ENCODE measurements at regions not wholly inside any gene's neighbourhood (a gene's known extent, or its start where the extent isn't known, plus 50 kb on each side); places are given as distances from the start of the nearest gene placed in this dataset.
"Not testable (repeated sequence)": the region's sequence is repeated elsewhere in the genome, so short reads cannot be mapped to it uniquely, and the experiment has no call there.

DNA sequence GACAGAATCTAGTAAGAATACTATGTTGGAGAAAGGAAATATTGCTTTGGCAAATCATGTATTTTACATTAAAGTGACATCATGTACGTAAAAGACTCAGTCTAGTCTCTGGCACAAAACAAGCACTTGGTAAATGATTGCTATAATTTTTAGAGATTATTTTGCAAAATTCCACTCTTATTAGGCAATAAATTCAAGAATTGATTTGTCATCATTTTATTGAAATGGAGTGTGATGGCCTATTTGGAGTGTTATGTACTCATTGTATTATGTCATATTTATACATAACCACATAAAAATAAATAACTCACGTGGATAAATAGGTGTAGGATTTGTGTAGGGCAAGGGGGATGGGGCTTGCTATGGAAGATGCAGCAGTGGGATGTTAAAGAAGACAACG, 70.0 kb upstream of the FYN start:
- Histone ChIP-seq H3K36me3 (ENCODE audit: control insufficient read depth, insufficient read depth, low read length) (no peaks in the 10 kb centered on the region), H3K27me3 (ENCODE audit: control insufficient read depth, insufficient read depth, low read length) (no peaks in the 10 kb centered on the region), H3K9me3 (ENCODE audit: control insufficient read depth, insufficient read depth, low read length) (no peaks in the 10 kb centered on the region), H3K4me3 (ENCODE audit: low read length) (no peak overlapping the region), H3K4me1 (ENCODE audit: control insufficient read depth, insufficient read depth, low read length) (no peaks in the 10 kb centered on the region), H3K27ac (ENCODE audit: low read length) (no peak overlapping the region)
- no CpG with 5 or more reads among the region's 3 CpGs for WGBS (ENCODE audit: insufficient coverage, insufficient read length)
- no peak for DNase-seq (ENCODE audit: low read depth, low spot score)

DNA sequence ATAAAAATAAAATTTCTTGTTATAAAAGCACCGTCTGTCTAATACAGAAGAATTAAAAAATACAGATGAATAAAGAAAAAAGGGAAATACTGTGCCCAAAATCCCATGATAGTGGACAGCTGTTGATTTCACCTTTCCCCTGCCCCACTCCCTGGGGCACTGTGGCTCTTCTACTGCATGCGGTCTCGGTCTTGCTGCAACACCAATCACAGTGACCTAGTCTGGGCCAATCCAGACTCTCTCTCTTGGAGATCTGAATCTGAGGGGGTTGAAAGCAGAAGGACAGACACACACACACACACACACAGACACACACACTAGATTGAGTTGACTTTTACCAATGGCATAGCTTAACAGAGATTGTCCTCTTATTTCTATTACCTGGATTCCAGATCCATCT, 70.5 kb upstream of the FYN start:
- Histone ChIP-seq H3K4me3 (ENCODE audit: low read length) (no peak overlapping the region), H3K27ac (ENCODE audit: low read length) (no peak overlapping the region), H3K27me3 (ENCODE audit: control insufficient read depth, insufficient read depth, low read length) (no peaks in the 10 kb centered on the region), H3K9me3 (ENCODE audit: control insufficient read depth, insufficient read depth, low read length) (no peaks in the 10 kb centered on the region), H3K4me1 (ENCODE audit: control insufficient read depth, insufficient read depth, low read length) (no peaks in the 10 kb centered on the region), H3K36me3 (ENCODE audit: control insufficient read depth, insufficient read depth, low read length) (no peaks in the 10 kb centered on the region)
- no peak for DNase-seq (ENCODE audit: low read depth, low spot score)
- WGBS (ENCODE audit: insufficient coverage, insufficient read length) = no CpG with 5 or more reads among the region's 3 CpGs

DNA sequence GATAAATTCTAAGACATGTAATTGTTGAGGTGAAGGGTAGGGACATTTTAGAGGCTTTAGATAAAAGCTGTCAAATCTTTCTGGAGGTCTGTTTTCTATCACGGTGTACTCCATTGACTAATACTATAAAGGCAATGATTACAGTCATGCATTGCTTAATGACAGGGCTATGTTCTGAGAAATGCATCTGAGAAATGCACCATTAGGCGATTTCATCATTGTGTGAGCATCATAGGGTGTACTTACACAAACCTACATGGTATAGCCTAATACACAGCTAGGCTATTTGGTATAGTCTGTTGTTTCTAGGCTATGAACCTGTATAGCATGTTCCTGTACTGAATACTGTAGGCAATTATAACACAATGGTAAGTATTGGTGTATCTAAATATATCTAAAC, 71.3 kb upstream of the FYN start:
- Histone ChIP-seq H3K27me3 (ENCODE audit: control insufficient read depth, insufficient read depth, low read length) (no peaks in the 10 kb centered on the region), H3K36me3 (ENCODE audit: control insufficient read depth, insufficient read depth, low read length) (no peaks in the 10 kb centered on the region), H3K27ac (ENCODE audit: low read length) (no peak overlapping the region), H3K4me1 (ENCODE audit: control insufficient read depth, insufficient read depth, low read length) (no peaks in the 10 kb centered on the region), H3K9me3 (ENCODE audit: control insufficient read depth, insufficient read depth, low read length) (no peaks in the 10 kb centered on the region), H3K4me3 (ENCODE audit: low read length) (no peak overlapping the region)
- no peak for DNase-seq (ENCODE audit: low read depth, low spot score)
- WGBS (ENCODE audit: insufficient coverage, insufficient read length) = no CpG with 5 or more reads among the region's 2 CpGs

DNA sequence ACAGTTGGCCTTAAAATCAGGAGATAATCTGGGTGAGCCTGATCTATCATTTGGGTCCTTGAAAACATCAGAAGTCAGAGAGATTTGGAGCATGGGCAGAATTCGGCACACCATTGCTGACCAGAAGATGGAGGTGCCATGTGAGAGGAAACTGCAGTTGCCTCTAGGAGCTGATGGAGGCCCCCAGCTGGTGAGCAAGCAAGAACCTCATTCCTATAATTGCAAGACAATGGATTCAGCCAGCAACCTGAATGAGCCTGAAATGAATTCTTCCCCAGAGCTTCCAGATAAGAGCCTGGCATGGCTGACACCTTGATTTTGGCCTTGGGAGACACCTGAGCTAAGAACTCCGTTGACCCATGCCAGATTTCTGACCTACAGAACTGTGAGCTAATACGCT, 76.3 kb upstream of the FYN start:
- no peak overlapping the region for H3K4me3 ChIP-seq (ENCODE audit: low read length)
- no peak for DNase-seq (ENCODE audit: low read depth, low spot score)

DNA sequence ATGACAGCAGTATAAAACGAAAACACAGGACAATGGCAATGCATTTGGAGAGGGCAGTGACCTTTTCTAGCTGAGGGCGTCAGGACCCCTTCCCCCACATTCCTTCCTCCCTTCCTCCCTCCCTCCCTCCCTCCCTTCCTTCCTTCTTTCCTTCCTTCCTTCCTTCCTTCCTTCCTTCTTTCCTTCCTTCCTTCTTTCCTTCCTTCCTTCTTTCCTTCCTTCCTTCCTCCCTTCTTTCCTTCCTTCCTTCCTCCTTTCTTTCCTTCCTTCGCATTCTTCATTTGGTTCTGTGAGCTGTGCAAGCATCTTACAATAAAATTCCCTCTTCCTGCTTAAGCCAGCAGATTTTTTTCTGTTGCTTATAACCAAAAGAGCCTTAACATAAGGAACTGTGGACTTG, 76.7 kb upstream of the FYN start:
- not testable (repeated sequence) for H3K36me3 ChIP-seq (ENCODE audit: control insufficient read depth, insufficient read depth, low read length); H3K4me1 ChIP-seq (ENCODE audit: control insufficient read depth, insufficient read depth, low read length); H3K27ac ChIP-seq (ENCODE audit: low read length); H3K9me3 ChIP-seq (ENCODE audit: control insufficient read depth, insufficient read depth, low read length); DNase-seq (ENCODE audit: low read depth, low spot score); H3K4me3 ChIP-seq (ENCODE audit: low read length); H3K27me3 ChIP-seq (ENCODE audit: control insufficient read depth, insufficient read depth, low read length)
- no CpG with 5 or more reads among the region's 3 CpGs for WGBS (ENCODE audit: insufficient coverage, insufficient read length)

More for the DNA sequence above, 76.3 kb upstream of the FYN start:
- Histone ChIP-seq H3K36me3 (ENCODE audit: control insufficient read depth, insufficient read depth, low read length) (no peaks in the 10 kb centered on the region), H3K4me1 (ENCODE audit: control insufficient read depth, insufficient read depth, low read length) (peaks cover 1% of the 10 kb centered on the region; the same call in 1 of the 2 replicates), H3K9me3 (ENCODE audit: control insufficient read depth, insufficient read depth, low read length) (no peaks in the 10 kb centered on the region), H3K27me3 (ENCODE audit: control insufficient read depth, insufficient read depth, low read length) (no peaks in the 10 kb centered on the region), H3K27ac (ENCODE audit: low read length) (no peak overlapping the region)
- no CpG with 5 or more reads among the region's 3 CpGs for WGBS (ENCODE audit: insufficient coverage, insufficient read length)

DNA sequence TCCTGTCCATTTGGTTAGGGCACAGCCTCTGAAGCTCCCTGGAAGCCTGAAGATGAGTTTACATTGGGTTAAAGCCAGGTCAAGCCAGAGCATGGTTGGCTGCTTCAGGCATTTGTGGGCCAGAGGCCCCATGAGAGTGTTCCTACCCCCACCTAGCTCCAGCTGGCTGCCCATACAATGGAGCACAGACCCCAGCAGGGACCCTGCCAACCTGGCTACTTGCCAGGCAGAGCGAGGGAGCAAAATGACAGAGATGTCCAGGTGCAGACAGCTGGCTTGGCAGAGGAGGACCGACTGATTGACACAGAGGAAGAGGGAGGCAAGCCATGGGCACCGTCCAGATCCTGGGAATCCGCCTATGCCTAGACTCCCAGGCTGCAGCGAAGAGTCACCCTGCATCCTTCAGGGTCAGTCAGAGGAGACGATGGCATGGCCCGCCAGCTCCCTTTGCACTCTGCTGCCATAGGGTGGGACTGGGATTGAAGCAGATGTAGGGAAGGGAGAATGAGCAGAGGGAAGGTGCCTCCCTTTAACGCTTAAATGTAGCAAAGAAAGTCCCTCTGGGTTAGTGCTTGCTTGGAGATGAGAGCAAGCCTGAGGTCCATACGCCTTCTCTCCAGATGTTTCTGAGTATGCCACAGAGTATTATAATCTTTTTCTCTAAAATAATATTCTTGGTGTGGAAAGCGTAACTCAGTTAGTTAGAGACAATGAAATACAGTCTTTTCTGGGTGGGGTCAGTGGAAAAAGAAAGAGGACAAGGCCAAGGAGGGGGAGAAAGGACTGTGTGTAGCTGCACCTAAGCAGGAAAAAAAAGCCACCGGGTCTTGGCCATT, 77.6 kb upstream of the FYN start:
- no peaks in the 10 kb centered on the region for H3K9me3 ChIP-seq (ENCODE audit: control insufficient read depth, insufficient read depth, low read length)
- no peaks in the 10 kb centered on the region for H3K36me3 ChIP-seq (ENCODE audit: control insufficient read depth, insufficient read depth, low read length)
- H3K27ac ChIP-seq (ENCODE audit: low read length) = no peak overlapping the region
- no CpG with 5 or more reads among the region's 11 CpGs for WGBS (ENCODE audit: insufficient coverage, insufficient read length)
- H3K4me1 ChIP-seq (ENCODE audit: control insufficient read depth, insufficient read depth, low read length) = peaks cover 1% of the 10 kb centered on the region; the same call in 1 of the 2 replicates
- no peak for DNase-seq (ENCODE audit: low read depth, low spot score)
- no peak overlapping the region for H3K4me3 ChIP-seq (ENCODE audit: low read length)
- H3K27me3 ChIP-seq (ENCODE audit: control insufficient read depth, insufficient read depth, low read length) = no peaks in the 10 kb centered on the region

DNA sequence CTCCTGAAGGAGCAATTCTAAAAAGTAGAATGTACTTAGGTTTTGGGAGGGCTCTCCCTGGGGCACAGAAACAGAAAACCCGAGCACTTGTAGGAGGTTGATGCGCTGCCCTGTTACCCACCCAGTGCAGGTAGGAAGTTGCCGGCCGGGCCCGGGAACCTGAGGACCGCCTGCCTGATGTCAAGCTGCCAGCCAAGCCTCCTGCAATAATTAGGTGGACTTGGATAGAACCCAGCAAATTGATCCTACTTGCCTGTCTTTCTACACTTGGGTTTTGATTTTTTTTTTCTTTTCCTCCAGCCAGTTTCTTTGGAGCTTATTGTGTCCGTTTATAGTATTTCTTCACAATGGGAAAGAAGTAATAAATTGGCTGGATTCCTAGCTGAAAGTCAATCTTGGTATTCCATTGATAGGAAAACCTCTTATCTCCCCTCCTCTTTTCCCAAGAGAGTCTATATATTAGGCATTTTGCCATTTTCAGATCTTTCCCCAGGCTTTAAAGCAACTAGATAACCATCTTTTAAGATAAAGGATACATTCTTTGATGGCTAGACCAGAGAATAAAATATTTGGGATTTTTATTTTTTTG, 78.3 kb upstream of the FYN start:
- H3K4me3 ChIP-seq (ENCODE audit: low read length) = no peak overlapping the region
- WGBS (ENCODE audit: insufficient coverage, insufficient read length) = no CpG with 5 or more reads among the region's 7 CpGs

DNA sequence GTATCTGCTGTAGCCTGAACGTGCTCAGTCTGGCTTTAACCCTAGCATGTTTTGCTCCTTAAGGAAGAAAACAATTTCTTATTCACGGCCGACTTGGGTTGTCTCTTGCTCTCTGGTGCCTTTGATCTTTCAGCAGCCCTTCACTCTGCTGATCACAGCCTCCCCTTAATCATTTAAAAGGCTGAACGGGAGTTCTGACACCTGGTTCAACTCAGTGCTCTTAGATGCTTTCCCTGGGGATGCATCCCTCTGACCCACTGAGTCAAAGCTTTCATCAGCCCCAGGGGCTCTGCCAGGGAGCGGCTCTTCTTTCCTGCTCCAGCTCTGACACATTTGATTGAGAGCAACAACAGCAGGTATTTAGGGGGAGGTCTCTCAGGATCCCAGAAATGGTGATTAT, 79.0 kb upstream of the FYN start:
- Histone ChIP-seq H3K27me3 (ENCODE audit: control insufficient read depth, insufficient read depth, low read length) (no peaks in the 10 kb centered on the region), H3K9me3 (ENCODE audit: control insufficient read depth, insufficient read depth, low read length) (no peaks in the 10 kb centered on the region), H3K4me1 (ENCODE audit: control insufficient read depth, insufficient read depth, low read length) (peaks cover 1% of the 10 kb centered on the region; the same call in 1 of the 2 replicates), H3K4me3 (ENCODE audit: low read length) (no peak overlapping the region), H3K27ac (ENCODE audit: low read length) (no peak overlapping the region), H3K36me3 (ENCODE audit: control insufficient read depth, insufficient read depth, low read length) (no peaks in the 10 kb centered on the region)
- no CpG with 5 or more reads among the region's 5 CpGs for WGBS (ENCODE audit: insufficient coverage, insufficient read length)
- DNase-seq (ENCODE audit: low read depth, low spot score) = no peak

More for the DNA sequence above, 78.3 kb upstream of the FYN start:
- H3K36me3 ChIP-seq (ENCODE audit: control insufficient read depth, insufficient read depth, low read length) = no peaks in the 10 kb centered on the region
- no peak overlapping the region for H3K27ac ChIP-seq (ENCODE audit: low read length)
- no peaks in the 10 kb centered on the region for H3K27me3 ChIP-seq (ENCODE audit: control insufficient read depth, insufficient read depth, low read length)
- peaks cover 1% of the 10 kb centered on the region; the same call in 1 of the 2 replicates for H3K4me1 ChIP-seq (ENCODE audit: control insufficient read depth, insufficient read depth, low read length)
- no peak for DNase-seq (ENCODE audit: low read depth, low spot score)
- no peaks in the 10 kb centered on the region for H3K9me3 ChIP-seq (ENCODE audit: control insufficient read depth, insufficient read depth, low read length)

DNA sequence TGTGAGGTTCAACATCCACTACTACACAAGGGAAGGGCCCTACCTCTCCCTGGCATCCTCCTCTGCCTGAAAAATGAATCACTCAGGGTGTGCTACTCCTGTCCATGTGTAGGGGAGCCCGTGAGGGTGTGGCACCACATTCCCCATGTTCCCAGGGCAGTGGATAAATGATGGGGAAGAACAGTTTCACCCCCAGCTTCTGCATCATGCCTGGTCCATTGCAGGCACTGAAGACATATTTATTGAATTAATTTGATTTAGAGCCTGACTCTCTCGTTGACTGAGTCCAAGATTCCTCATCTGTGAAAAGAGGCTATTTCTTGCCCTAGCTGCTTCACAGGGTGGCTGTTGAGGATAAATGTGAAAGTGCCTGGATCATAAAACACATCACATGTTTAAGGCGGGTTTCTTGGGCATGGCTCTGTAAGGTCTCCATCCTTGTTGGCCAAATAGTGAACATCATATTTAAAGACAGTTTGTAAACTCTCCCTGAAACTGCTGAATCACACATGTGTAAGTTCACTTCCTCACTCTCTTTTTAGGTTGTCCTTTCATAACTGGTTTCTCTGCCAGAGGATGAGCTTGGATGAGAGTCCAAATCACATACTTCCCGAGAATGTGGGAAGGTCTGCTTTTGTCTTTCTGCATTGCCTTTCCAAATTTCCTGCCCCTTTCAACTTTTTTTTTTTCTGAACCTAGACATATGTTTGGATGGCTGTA, 79.7 kb upstream of the FYN start:
- no peak for DNase-seq (ENCODE audit: low read depth, low spot score)

DNA sequence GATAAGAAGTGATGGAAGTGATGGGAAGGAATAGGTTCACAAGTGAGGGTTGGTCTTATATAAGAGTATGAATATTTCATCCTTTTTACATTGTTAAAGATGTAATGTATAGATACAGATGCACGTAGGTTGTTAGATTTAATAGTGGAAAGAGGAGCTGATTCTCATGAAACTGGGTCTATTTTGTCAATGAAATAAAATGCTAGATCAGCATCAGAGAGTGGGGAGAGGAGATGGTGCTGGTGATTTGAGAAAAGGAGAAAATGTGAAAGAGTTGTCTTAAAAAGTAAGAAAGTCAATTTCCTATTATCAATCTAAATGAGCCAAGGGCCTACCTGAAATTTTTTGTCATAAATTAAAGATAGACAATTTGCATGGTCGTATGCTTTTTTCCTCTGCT, 82.8 kb upstream of the FYN start:
- H3K4me1 ChIP-seq (ENCODE audit: control insufficient read depth, insufficient read depth, low read length) = peaks cover 3% of the 10 kb centered on the region
- H3K27ac ChIP-seq (ENCODE audit: low read length) = no peak overlapping the region
- no peak for DNase-seq (ENCODE audit: low read depth, low spot score)
- H3K4me3 ChIP-seq (ENCODE audit: low read length) = no peak overlapping the region
- no CpG with 5 or more reads among the region's 2 CpGs for WGBS (ENCODE audit: insufficient coverage, insufficient read length)
- H3K9me3 ChIP-seq (ENCODE audit: control insufficient read depth, insufficient read depth, low read length) = no peaks in the 10 kb centered on the region
- no peaks in the 10 kb centered on the region for H3K36me3 ChIP-seq (ENCODE audit: control insufficient read depth, insufficient read depth, low read length)
- no peaks in the 10 kb centered on the region for H3K27me3 ChIP-seq (ENCODE audit: control insufficient read depth, insufficient read depth, low read length)

More for the DNA sequence above, 79.7 kb upstream of the FYN start:
- no peak overlapping the region for H3K27ac ChIP-seq (ENCODE audit: low read length)
- H3K27me3 ChIP-seq (ENCODE audit: control insufficient read depth, insufficient read depth, low read length) = no peaks in the 10 kb centered on the region
- H3K4me3 ChIP-seq (ENCODE audit: low read length) = no peak overlapping the region
- H3K36me3 ChIP-seq (ENCODE audit: control insufficient read depth, insufficient read depth, low read length) = no peaks in the 10 kb centered on the region
- peaks cover 3% of the 10 kb centered on the region for H3K4me1 ChIP-seq (ENCODE audit: control insufficient read depth, insufficient read depth, low read length)
- no peaks in the 10 kb centered on the region for H3K9me3 ChIP-seq (ENCODE audit: control insufficient read depth, insufficient read depth, low read length)
- WGBS (ENCODE audit: insufficient coverage, insufficient read length) = no CpG with 5 or more reads among the region's 4 CpGs
